CD4-positive, alpha-beta T cell (primary cell): ENCODE measurements at regions not wholly inside any gene's neighbourhood (a gene's known extent, or its start where the extent isn't known, plus 50 kb on each side); places are given as distances from the start of the nearest gene placed in this dataset.

ENCODE experiments used
- ATAC-seq: fragments of 200-7000 bp; cut with Tn5 transposase; one replicate; pipeline ENCODE4 v1.10.0; 2022; ENCODE audit warnings: mild to moderate bottlenecking; ENCODE audit not compliant: poor library complexity
- CTCF ChIA-PET: fragments of 350-600 bp; sonication (Branson Sonifier 250); formaldehyde crosslinking; loops from one replicate; lab custom pipeline; 2021; ENCODE audit warnings: antibody characterized with exemption, inconsistent platforms; lab: Charles Lee
- POLR2A ChIA-PET: fragments of 350-600 bp; sonication (Branson Sonifier 250); formaldehyde crosslinking; loops from one replicate; lab custom pipeline; 2021; ENCODE audit warnings: antibody characterized with exemption, inconsistent platforms; lab: Charles Lee
- DNase-seq, 14 experiments: peaks; one replicate each; pipeline ENCODE4 v3.0.0-alpha.2; 2013 to 2020; ENCODE audit warnings: mixed read lengths in 2 of 14
- H3K27ac ChIP-seq, 2 donors: one replicate each; pipeline versions ENCODE4 v1.5.1 to v1.7.0; 2013; ENCODE audit warnings: low read length in 2 of 2, low read depth in 1 of 2, mild to moderate bottlenecking in 1 of 2
- H3K27me3 ChIP-seq, 2 experiments: 1 replicate in 1 of 2; 2 replicates in 1 of 2; pipeline versions ENCODE4 v1.6.1 to v1.7.0; 2013; ENCODE audit warnings: low read length in 2 of 2, control low read depth in 1 of 2, mild to moderate bottlenecking in 1 of 2, moderate library complexity in 1 of 2; ENCODE audit not compliant: insufficient read depth in 2 of 2, control insufficient read depth in 1 of 2
- H3K36me3 ChIP-seq: one replicate; pipeline ENCODE4 v1.6.1; 2013; ENCODE audit warnings: low read length, control low read depth; ENCODE audit not compliant: insufficient read depth
- H3K4me1 ChIP-seq: one replicate; pipeline ENCODE4 v1.6.1; 2013; ENCODE audit warnings: low read length, control low read depth; ENCODE audit not compliant: insufficient read depth
- H3K4me3 ChIP-seq: one replicate; pipeline ENCODE4 v1.5.1; 2013; ENCODE audit warnings: mild to moderate bottlenecking, low read length, moderate library complexity
- H3K9me3 ChIP-seq, 2 experiments: 1 replicate in 1 of 2; 2 replicates in 1 of 2; pipeline versions ENCODE4 v1.6.1 to v1.7.0; 2013; ENCODE audit warnings: low read length in 2 of 2, mild to moderate bottlenecking in 2 of 2, control low read depth in 1 of 2, moderate library complexity in 1 of 2; ENCODE audit not compliant: control insufficient read depth in 1 of 2, insufficient read depth in 1 of 2
- H3K27ac Mint-ChIP-seq: one replicate; pipeline ENCODE4 v1.8.0; 2020; ENCODE audit warnings: mixed read lengths
- H3K27me3 Mint-ChIP-seq: one replicate; pipeline ENCODE4 v1.8.0; 2021; ENCODE audit warnings: mixed read lengths
- H3K36me3 Mint-ChIP-seq: one replicate; pipeline ENCODE4 v1.8.0; 2021; ENCODE audit warnings: low read depth, mixed read lengths
- H3K4me1 Mint-ChIP-seq: one replicate; pipeline ENCODE4 v1.8.0; 2021; ENCODE audit warnings: low read depth, mixed read lengths
- H3K4me3 Mint-ChIP-seq: one replicate; pipeline ENCODE4 v1.8.0; 2020; ENCODE audit warnings: mild to moderate bottlenecking, mixed read lengths
- H3K9me3 Mint-ChIP-seq: one replicate; pipeline ENCODE4 v1.8.0; 2020; ENCODE audit warnings: mixed read lengths
- intact Hi-C, 2 experiments: fragments of 100-400 bp; cut with DNase I in 1 of 2; cut with micrococcal nuclease in 1 of 2; formaldehyde crosslinking; loops; one replicate each; pipeline versions ENCODE4 v1.15.1 to v1.9.0; 2023 to 2025; cut with DNase I, micrococcal nuclease
- TF ChIP-seq, protein P1 (sequence below): fragments of 200-600 bp; IDR thresholded peaks from one replicate; pipeline ENCODE4 v1.8.0; 2022; ENCODE audit warnings: antibody characterized with exemption, mild to moderate bottlenecking

DNA sequence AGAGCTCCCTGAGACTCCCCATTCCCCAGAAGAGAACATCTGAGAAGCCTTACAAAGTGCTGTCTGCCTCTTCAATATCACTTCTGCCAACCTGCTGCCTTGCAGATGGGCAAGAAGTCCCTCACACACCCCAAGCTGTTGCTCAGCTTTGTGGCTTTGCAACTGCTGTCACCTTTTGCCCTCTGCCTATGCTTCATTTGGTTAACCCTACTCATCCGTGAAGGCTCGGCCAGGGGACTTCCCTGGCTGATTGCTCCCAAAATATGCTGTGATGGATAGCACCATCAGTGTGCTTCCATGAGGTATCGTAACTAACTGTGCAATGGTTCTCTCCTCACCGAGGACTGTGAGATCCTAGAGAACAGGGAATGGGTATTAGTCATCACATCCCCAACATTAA lies 88.9 kb upstream of the CYP1B1 start:
- TF ChIP-seq, protein P1, sequence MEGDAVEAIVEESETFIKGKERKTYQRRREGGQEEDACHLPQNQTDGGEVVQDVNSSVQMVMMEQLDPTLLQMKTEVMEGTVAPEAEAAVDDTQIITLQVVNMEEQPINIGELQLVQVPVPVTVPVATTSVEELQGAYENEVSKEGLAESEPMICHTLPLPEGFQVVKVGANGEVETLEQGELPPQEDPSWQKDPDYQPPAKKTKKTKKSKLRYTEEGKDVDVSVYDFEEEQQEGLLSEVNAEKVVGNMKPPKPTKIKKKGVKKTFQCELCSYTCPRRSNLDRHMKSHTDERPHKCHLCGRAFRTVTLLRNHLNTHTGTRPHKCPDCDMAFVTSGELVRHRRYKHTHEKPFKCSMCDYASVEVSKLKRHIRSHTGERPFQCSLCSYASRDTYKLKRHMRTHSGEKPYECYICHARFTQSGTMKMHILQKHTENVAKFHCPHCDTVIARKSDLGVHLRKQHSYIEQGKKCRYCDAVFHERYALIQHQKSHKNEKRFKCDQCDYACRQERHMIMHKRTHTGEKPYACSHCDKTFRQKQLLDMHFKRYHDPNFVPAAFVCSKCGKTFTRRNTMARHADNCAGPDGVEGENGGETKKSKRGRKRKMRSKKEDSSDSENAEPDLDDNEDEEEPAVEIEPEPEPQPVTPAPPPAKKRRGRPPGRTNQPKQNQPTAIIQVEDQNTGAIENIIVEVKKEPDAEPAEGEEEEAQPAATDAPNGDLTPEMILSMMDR, result no peak
- peaks cover 49% of the 10 kb centered on the region for H3K27me3 Mint-ChIP-seq
- intact Hi-C loops, result no loop called here
- ATAC-seq (no peak), DNase-seq (no peak)
- H3K27ac Mint-ChIP-seq, result no peak overlapping the region
- H3K27me3 ChIP-seq, result peaks cover 9 to 17% of the 10 kb centered on the region in 2 experiments
- ChIA-PET CTCF (no interaction called here), POLR2A (no interaction called here)
- no peaks in the 10 kb centered on the region for H3K4me1 ChIP-seq
- no peaks in the 10 kb centered on the region for H3K36me3 ChIP-seq
- H3K27ac ChIP-seq, result no peak overlapping the region
- H3K9me3 ChIP-seq, result no peaks in the 10 kb centered on the region
- H3K9me3 Mint-ChIP-seq, result no peaks in the 10 kb centered on the region
- H3K36me3 Mint-ChIP-seq, result no peaks in the 10 kb centered on the region
- no peaks in the 10 kb centered on the region for H3K4me1 Mint-ChIP-seq
- H3K4me3 ChIP-seq, result no peak overlapping the region
- no peak overlapping the region for H3K4me3 Mint-ChIP-seq

DNA sequence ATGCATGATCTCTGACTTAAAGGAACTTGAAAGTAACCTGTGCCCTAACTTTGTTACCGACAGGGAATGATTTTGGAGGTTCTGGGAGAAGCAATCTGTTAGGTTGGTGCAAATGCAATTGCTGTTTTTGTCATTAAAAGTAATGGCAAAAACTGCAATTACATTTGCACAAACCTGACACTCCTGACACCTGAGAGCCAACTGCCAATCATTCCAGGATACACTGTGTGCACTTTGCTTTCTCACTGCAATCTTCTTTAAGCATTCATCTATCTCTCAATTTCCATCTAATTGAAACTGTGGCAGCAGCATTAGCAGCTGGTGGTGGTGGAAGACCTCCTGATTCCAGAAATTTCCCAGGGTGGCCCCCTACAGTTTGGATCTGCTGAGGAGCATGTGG lies 87.6 kb upstream of the CYP1B1 start:
- no peaks in the 10 kb centered on the region for H3K36me3 ChIP-seq
- Mint-ChIP-seq H3K36me3 (no peaks in the 10 kb centered on the region), H3K9me3 (no peaks in the 10 kb centered on the region), H3K4me3 (no peak overlapping the region), H3K27ac (no peak overlapping the region), H3K27me3 (peaks cover 42% of the 10 kb centered on the region), H3K4me1 (no peaks in the 10 kb centered on the region)
- H3K4me1 ChIP-seq, result no peaks in the 10 kb centered on the region
- POLR2A ChIA-PET, result no interaction called here
- no peaks in the 10 kb centered on the region for H3K9me3 ChIP-seq
- no peak for ATAC-seq
- no peak for DNase-seq
- intact Hi-C loops, result no loop called here
- TF ChIP-seq, protein P1, result no peak
- CTCF ChIA-PET, result no interaction called here
- H3K27ac ChIP-seq, result no peak overlapping the region
- H3K4me3 ChIP-seq, result no peak overlapping the region
- peaks cover 9 to 17% of the 10 kb centered on the region in 2 experiments for H3K27me3 ChIP-seq

DNA sequence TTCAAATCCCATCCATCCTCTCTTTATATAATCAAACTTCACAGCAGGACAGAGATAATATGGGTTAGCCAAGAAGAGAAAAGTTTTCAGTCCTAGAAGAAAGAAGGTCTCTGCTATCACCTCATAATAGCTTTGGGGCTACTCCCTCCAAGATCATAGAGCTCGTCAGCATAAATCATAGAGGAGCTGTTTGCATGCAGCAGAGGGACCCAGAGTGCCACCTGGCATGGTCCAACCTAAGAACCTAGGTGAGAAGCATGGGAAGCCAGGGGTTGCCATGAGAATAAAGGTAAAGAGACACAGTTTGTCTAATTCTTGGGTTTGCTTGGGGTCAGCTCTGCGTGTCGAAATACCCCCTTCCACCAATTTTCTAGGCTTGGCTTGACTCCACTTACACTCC lies 87.1 kb upstream of the CYP1B1 start:
- Mint-ChIP-seq H3K9me3 (no peaks in the 10 kb centered on the region), H3K27me3 (peaks cover 38% of the 10 kb centered on the region), H3K4me1 (no peaks in the 10 kb centered on the region), H3K27ac (no peak overlapping the region), H3K36me3 (no peaks in the 10 kb centered on the region), H3K4me3 (no peak overlapping the region)
- no peak overlapping the region for H3K4me3 ChIP-seq
- H3K9me3 ChIP-seq, result no peaks in the 10 kb centered on the region
- ChIA-PET POLR2A (no interaction called here), CTCF (no interaction called here)
- intact Hi-C loops, result no loop called here
- DNase-seq (no peak), ATAC-seq (no peak)
- TF ChIP-seq, protein P1, result no peak
- peaks cover 11 to 17% of the 10 kb centered on the region in 2 experiments for H3K27me3 ChIP-seq
- H3K36me3 ChIP-seq, result no peaks in the 10 kb centered on the region
- H3K27ac ChIP-seq, result no peak overlapping the region
- H3K4me1 ChIP-seq, result no peaks in the 10 kb centered on the region
